ENCODE measurements at regions not wholly inside any gene's neighbourhood (a gene's known extent, or its start where the extent isn't known, plus 50 kb on each side); places are given as distances from the start of the nearest gene placed in this dataset.

DNA sequence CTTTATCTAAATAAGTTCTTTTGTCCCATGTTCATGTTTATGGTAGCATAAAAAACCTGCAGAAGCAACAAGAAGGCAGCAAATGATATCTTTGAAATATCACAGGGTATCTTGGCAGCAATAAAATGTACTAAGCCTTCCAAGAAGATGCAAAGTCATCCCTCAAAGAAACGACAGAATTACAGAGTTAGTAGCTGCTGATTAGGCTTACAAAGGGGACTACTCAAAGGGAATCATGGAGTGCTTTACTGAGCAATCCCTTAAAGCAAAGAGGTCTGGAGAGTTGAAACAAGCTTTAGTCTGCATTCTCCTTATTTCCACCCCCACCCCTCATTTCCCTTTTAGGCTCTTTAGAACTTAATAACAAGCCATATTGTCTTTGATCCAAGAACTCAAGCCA, 935.0 kb downstream of the SQOR start:
- Histone ChIP-seq H3K36me3 (ENCODE audit: control insufficient read depth in 2 of 2, insufficient read depth in 2 of 2, low read length in 1 of 2) (no peaks in the 10 kb centered on the region), H3K4me1 (ENCODE audit: control insufficient read depth in 2 of 2, insufficient read depth in 2 of 2, low read length in 2 of 2) (no peaks in the 10 kb centered on the region), H3K27ac (ENCODE audit: low read depth in 1 of 2, low read length in 1 of 2) (no peak overlapping the region), H3K4me3 (ENCODE audit: low read length in 2 of 2) (no peak overlapping the region), H3K9me3 (ENCODE audit: control insufficient read depth in 2 of 2, insufficient read depth in 1 of 2, low read length in 1 of 2) (peaks cover 2 to 7% of the 10 kb centered on the region in 2 donors), H3K27me3 (ENCODE audit: control insufficient read depth in 2 of 2, insufficient read depth in 1 of 2, low read length in 1 of 2) (no peaks in the 10 kb centered on the region)
- WGBS: 57% methylated on average over 1 of the region's 1 CpG
- no peak for DNase-seq (ENCODE audit: low read depth in 6 of 9, low spot score in 9 of 9)

DNA sequence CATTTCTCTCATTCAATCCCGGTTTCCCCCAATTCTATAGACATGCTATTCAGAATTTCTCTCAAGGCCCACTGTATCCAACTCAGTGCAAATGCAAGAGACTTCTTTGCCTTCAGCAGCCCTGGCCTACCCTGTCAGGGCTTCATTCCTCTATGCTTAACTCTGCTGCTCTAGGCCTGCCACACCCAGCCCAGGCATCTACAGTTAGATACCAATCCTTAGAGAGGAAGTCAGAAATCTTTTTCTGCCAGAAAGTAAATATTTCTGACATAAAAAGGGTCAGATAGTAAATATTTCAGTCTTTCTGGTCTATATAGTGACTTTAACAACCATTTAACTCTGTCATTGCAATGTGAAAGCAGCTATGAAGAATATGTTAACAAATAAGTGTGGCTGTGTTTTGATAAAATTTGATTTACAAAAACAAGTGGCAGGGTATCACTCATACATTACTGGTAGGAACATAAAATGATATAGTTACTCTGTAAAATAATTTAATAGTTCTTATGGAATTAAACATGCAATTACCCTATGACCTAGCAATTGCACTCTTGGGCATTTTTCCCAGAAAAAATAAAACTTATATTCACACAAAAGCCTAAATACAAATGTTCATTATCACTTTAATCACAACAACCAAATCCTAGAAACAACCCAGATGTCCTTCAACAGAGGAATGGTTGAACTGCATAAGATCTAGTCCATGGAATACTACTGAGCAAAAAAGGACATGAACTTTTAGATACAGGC, 942.0 kb downstream of the SQOR start:
- Histone ChIP-seq H3K27me3 (ENCODE audit: control insufficient read depth in 2 of 2, insufficient read depth in 1 of 2, low read length in 1 of 2) (no peaks in the 10 kb centered on the region), H3K4me3 (ENCODE audit: low read length in 2 of 2) (no peak overlapping the region), H3K4me1 (ENCODE audit: control insufficient read depth in 2 of 2, insufficient read depth in 2 of 2, low read length in 2 of 2) (no peaks in the 10 kb centered on the region), H3K36me3 (ENCODE audit: control insufficient read depth in 2 of 2, insufficient read depth in 2 of 2, low read length in 1 of 2) (no peaks in the 10 kb centered on the region), H3K9me3 (ENCODE audit: control insufficient read depth in 2 of 2, insufficient read depth in 1 of 2, low read length in 1 of 2) (no peaks in the 10 kb centered on the region), H3K27ac (ENCODE audit: low read depth in 1 of 2, low read length in 1 of 2) (no peak overlapping the region)
- WGBS: 69% methylated on average over 1 of the region's 1 CpG
- DNase-seq (ENCODE audit: low read depth in 6 of 9, low spot score in 9 of 9): no peak

DNA sequence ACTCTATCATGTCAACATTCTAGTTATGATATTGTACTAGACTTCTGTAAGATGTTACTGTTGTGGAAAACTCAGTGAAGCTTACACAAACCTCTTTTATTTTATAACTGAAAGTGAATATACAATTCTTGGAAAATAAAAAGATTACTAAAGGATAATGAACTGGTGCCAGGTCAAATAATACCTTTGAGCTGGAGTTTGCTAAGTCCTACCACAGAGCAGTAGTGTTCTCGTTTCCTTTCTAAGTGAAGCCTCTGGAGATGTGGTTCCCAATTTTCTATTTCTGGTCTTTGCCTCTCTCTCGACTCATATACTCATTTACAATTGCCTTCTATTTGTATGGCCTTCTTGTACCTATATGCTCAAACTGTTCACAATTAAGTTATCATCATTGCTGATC, 942.9 kb downstream of the SQOR start:
- no peaks in the 10 kb centered on the region for H3K4me1 ChIP-seq (ENCODE audit: control insufficient read depth in 2 of 2, insufficient read depth in 2 of 2, low read length in 2 of 2)
- no peak for DNase-seq (ENCODE audit: low read depth in 6 of 9, low spot score in 9 of 9)
- H3K27ac ChIP-seq (ENCODE audit: low read depth in 1 of 2, low read length in 1 of 2): no peak overlapping the region
- H3K9me3 ChIP-seq (ENCODE audit: control insufficient read depth in 2 of 2, insufficient read depth in 1 of 2, low read length in 1 of 2): no peaks in the 10 kb centered on the region
- H3K4me3 ChIP-seq (ENCODE audit: low read length in 2 of 2): no peak overlapping the region
- no peaks in the 10 kb centered on the region for H3K36me3 ChIP-seq (ENCODE audit: control insufficient read depth in 2 of 2, insufficient read depth in 2 of 2, low read length in 1 of 2)
- H3K27me3 ChIP-seq (ENCODE audit: control insufficient read depth in 2 of 2, insufficient read depth in 1 of 2, low read length in 1 of 2): no peaks in the 10 kb centered on the region
- 66% methylated on average over 2 of the region's 2 CpGs for WGBS

DNA sequence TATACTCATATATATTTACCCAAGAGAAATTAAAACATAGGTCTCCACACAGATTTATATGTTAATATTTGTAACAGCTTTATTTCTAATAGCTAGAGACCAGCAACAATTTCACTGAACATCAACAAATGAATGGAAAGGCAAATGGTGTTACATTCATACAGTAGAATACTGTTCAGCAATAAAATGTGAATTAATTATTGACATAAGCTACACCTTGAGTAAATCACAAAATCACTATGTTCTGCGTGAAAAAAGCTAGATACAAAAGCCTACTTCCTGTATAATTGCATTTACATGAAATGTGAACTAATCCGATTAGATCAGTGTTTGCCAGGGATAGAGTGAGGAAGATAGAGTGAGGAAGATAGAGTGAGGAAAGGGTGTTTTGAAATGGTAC, 945.7 kb downstream of the SQOR start:
- no peak for DNase-seq (ENCODE audit: low read depth in 6 of 9, low spot score in 9 of 9)
- Histone ChIP-seq H3K27me3 (ENCODE audit: control insufficient read depth in 2 of 2, insufficient read depth in 1 of 2, low read length in 1 of 2) (no peaks in the 10 kb centered on the region), H3K9me3 (ENCODE audit: control insufficient read depth in 2 of 2, insufficient read depth in 1 of 2, low read length in 1 of 2) (no peaks in the 10 kb centered on the region), H3K36me3 (ENCODE audit: control insufficient read depth in 2 of 2, insufficient read depth in 2 of 2, low read length in 1 of 2) (no peaks in the 10 kb centered on the region), H3K27ac (ENCODE audit: low read depth in 1 of 2, low read length in 1 of 2) (no peak overlapping the region), H3K4me1 (ENCODE audit: control insufficient read depth in 2 of 2, insufficient read depth in 2 of 2, low read length in 2 of 2) (no peaks in the 10 kb centered on the region), H3K4me3 (ENCODE audit: low read length in 2 of 2) (no peak overlapping the region)
- 75% methylated on average over 2 of the region's 2 CpGs for WGBS

DNA sequence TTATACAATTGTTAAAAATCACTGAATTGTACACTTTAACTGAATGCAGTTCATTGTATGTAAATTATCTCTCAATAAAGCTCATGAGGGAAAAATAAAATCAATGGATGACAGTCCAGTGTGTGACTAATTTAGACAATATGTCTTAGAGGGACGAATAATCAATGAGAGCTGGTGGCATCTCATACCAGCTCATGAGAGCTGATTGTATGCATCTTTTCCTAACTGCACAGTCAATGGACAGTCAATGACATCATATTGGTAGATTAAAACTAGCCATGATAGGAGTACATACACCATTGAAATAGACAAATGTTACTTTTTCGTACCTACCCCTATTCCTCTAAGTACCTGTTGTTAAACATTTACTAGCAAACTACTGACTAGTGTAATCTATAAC, 946.1 kb downstream of the SQOR start:
- Histone ChIP-seq H3K4me3 (ENCODE audit: low read length in 2 of 2) (no peak overlapping the region), H3K27ac (ENCODE audit: low read depth in 1 of 2, low read length in 1 of 2) (no peak overlapping the region), H3K36me3 (ENCODE audit: control insufficient read depth in 2 of 2, insufficient read depth in 2 of 2, low read length in 1 of 2) (no peaks in the 10 kb centered on the region), H3K9me3 (ENCODE audit: control insufficient read depth in 2 of 2, insufficient read depth in 1 of 2, low read length in 1 of 2) (no peaks in the 10 kb centered on the region), H3K4me1 (ENCODE audit: control insufficient read depth in 2 of 2, insufficient read depth in 2 of 2, low read length in 2 of 2) (no peaks in the 10 kb centered on the region), H3K27me3 (ENCODE audit: control insufficient read depth in 2 of 2, insufficient read depth in 1 of 2, low read length in 1 of 2) (no peaks in the 10 kb centered on the region)
- WGBS: 91% methylated on average over 2 of the region's 2 CpGs
- no peak for DNase-seq (ENCODE audit: low read depth in 6 of 9, low spot score in 9 of 9)

DNA sequence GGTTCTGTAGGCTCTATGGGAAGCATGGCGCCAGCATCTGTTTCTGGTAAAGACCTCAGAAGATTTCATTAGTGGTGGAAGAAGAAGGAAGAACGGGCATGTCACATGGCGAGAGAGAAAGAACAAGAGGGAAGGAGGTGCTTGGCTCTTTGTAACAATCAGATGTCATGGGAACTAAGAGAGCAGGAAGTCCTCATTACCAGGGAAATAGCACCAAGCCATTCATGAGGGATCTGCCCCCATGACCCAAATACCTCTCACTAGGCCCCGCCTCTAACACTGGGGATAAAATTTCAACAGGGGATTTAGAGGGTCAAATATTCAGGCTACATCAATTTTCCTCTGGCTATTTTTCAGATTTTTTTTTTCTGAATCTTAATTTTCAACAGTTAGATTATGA, 954.3 kb downstream of the SQOR start:
- no peak overlapping the region for H3K27ac ChIP-seq (ENCODE audit: low read depth in 1 of 2, low read length in 1 of 2)
- no peaks in the 10 kb centered on the region for H3K27me3 ChIP-seq (ENCODE audit: control insufficient read depth in 2 of 2, insufficient read depth in 1 of 2, low read length in 1 of 2)
- H3K9me3 ChIP-seq (ENCODE audit: control insufficient read depth in 2 of 2, insufficient read depth in 1 of 2, low read length in 1 of 2): peaks cover 0 to 4% of the 10 kb centered on the region in 2 donors
- no peaks in the 10 kb centered on the region for H3K4me1 ChIP-seq (ENCODE audit: control insufficient read depth in 2 of 2, insufficient read depth in 2 of 2, low read length in 2 of 2)
- no peak for DNase-seq (ENCODE audit: low read depth in 6 of 9, low spot score in 9 of 9)
- H3K4me3 ChIP-seq (ENCODE audit: low read length in 2 of 2): no peak overlapping the region
- no peaks in the 10 kb centered on the region for H3K36me3 ChIP-seq (ENCODE audit: control insufficient read depth in 2 of 2, insufficient read depth in 2 of 2, low read length in 1 of 2)
- 93% methylated on average over 4 of the region's 4 CpGs for WGBS

DNA sequence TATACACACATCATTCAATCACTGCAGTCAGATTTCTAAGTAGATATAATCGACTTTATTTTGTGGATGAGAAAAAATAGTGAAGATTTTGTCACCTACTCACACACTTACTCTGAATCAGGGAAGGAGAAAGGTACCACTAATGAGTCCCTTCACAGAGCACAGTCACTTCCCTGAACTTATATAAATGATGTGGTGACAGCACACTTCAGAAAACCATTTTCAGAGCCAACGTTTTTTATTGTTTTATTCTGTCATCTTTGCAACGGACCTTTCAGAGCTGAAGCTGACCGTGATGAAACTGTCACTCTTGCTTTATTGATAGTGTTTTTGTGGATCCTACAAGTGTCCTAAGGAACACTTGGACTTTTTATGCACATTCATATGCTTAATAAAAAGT, 956.6 kb downstream of the SQOR start:
- H3K27me3 ChIP-seq (ENCODE audit: control insufficient read depth in 2 of 2, insufficient read depth in 1 of 2, low read length in 1 of 2): no peaks in the 10 kb centered on the region
- WGBS: 89% methylated on average over 4 of the region's 4 CpGs
- no peaks in the 10 kb centered on the region for H3K36me3 ChIP-seq (ENCODE audit: control insufficient read depth in 2 of 2, insufficient read depth in 2 of 2, low read length in 1 of 2)
- H3K4me3 ChIP-seq (ENCODE audit: low read length in 2 of 2): no peak overlapping the region
- H3K9me3 ChIP-seq (ENCODE audit: control insufficient read depth in 2 of 2, insufficient read depth in 1 of 2, low read length in 1 of 2): peaks cover 0 to 4% of the 10 kb centered on the region in 2 donors
- no peak for DNase-seq (ENCODE audit: low read depth in 6 of 9, low spot score in 9 of 9)
- no peaks in the 10 kb centered on the region for H3K4me1 ChIP-seq (ENCODE audit: control insufficient read depth in 2 of 2, insufficient read depth in 2 of 2, low read length in 2 of 2)
- H3K27ac ChIP-seq (ENCODE audit: low read depth in 1 of 2, low read length in 1 of 2): no peak overlapping the region

DNA sequence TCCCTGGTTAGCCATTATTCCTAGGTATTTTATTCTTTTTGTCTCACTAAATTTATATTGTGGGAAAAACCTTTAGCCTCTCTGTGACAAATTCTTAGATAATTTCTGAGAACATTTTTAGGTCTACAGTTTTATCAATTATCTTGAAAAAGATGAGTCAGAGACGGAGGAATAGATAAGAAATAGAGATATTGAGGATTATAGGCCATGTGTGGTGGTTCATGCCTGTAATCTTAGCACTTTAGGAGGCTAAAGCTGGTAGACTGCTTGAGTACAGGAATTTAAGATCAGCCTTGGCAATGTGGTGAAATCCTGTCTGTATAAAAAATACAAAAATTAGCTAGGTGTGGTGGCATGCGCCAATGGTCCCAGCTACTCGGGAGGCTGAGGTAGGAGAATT, 960.2 kb downstream of the SQOR start:
- no peaks in the 10 kb centered on the region for H3K9me3 ChIP-seq (ENCODE audit: control insufficient read depth in 2 of 2, insufficient read depth in 1 of 2, low read length in 1 of 2)
- H3K4me3 ChIP-seq (ENCODE audit: low read length in 2 of 2): no peak overlapping the region
- no peaks in the 10 kb centered on the region for H3K4me1 ChIP-seq (ENCODE audit: control insufficient read depth in 2 of 2, insufficient read depth in 2 of 2, low read length in 2 of 2)
- WGBS: 90% methylated on average over 3 of the region's 3 CpGs
- H3K27ac ChIP-seq (ENCODE audit: low read depth in 1 of 2, low read length in 1 of 2): no peak overlapping the region
- H3K36me3 ChIP-seq (ENCODE audit: control insufficient read depth in 2 of 2, insufficient read depth in 2 of 2, low read length in 1 of 2): no peaks in the 10 kb centered on the region
- no peak for DNase-seq (ENCODE audit: low read depth in 6 of 9, low spot score in 9 of 9)
- H3K27me3 ChIP-seq (ENCODE audit: control insufficient read depth in 2 of 2, insufficient read depth in 1 of 2, low read length in 1 of 2): no peaks in the 10 kb centered on the region

DNA sequence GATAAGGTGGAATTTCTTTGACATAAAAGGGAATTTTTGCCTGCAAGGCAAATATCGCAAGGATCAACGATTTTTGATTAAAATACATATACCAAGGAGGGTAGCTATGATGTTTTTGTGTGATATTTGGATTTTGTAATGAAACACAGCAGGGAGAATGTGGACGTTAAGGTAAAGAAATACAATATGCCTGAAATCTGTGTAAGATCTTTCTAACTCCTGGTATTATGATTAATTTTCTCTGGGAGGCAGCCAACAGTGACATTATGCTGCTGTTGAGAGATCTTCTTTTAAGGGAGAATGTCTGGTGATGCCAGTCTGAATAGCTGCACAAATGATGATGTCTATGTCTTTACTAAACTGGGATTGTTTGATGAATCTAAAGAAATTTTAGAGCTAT, 972.2 kb downstream of the SQOR start:
- WGBS: 63% methylated on average over 3 of the region's 3 CpGs
- H3K27me3 ChIP-seq (ENCODE audit: control insufficient read depth in 2 of 2, insufficient read depth in 1 of 2, low read length in 1 of 2): no peaks in the 10 kb centered on the region
- no peak overlapping the region for H3K4me3 ChIP-seq (ENCODE audit: low read length in 2 of 2)
- H3K4me1 ChIP-seq (ENCODE audit: control insufficient read depth in 2 of 2, insufficient read depth in 2 of 2, low read length in 2 of 2): no peaks in the 10 kb centered on the region
- H3K9me3 ChIP-seq (ENCODE audit: control insufficient read depth in 2 of 2, insufficient read depth in 1 of 2, low read length in 1 of 2): no peaks in the 10 kb centered on the region
- H3K36me3 ChIP-seq (ENCODE audit: control insufficient read depth in 2 of 2, insufficient read depth in 2 of 2, low read length in 1 of 2): no peaks in the 10 kb centered on the region
- no peak for DNase-seq (ENCODE audit: low read depth in 6 of 9, low spot score in 9 of 9)
- H3K27ac ChIP-seq (ENCODE audit: low read depth in 1 of 2, low read length in 1 of 2): no peak overlapping the region

Data from thymus (tissue), 11 donors.